ENCODE measurements at regions not wholly inside any gene's neighbourhood (a gene's known extent, or its start where the extent isn't known, plus 50 kb on each side); places are given as distances from the start of the nearest gene placed in this dataset.

GRCh38 chr5:176152930-176153311 is 85.3 kb upstream of the SIMC1 start:
- TF ChIP-seq SNAPC2 (CRISPR knock-in tag; IDR thresholded peaks at IDR 0.05), result no peak
- TF ChIP-seq PHB2 (IDR thresholded peaks at IDR 0.05; ENCODE audit: partially characterized antibody), result no peak
- no peak for TF ChIP-seq NRL (CRISPR knock-in tag; IDR thresholded peaks at IDR 0.05; ENCODE audit: borderline replicate concordance)
- TF ChIP-seq ZNF629 (CRISPR knock-in tag; conservative IDR thresholded peaks at IDR 0.05), result no peak
- no peak for TF ChIP-seq ZNF367 (CRISPR knock-in tag; IDR thresholded peaks at IDR 0.05; ENCODE audit: borderline replicate concordance)
- TF ChIP-seq ZNF644 (CRISPR knock-in tag; IDR thresholded peaks at IDR 0.05; ENCODE audit: low read depth), result no peak
- TF ChIP-seq THAP8 (CRISPR knock-in tag; IDR thresholded peaks at IDR 0.05; ENCODE audit: borderline replicate concordance), result no peak
- no peak for TF ChIP-seq PHF5A (CRISPR knock-in tag; IDR thresholded peaks at IDR 0.05; ENCODE audit: low read depth, unreplicated experiment)
- no peak for TF ChIP-seq PAF1 (CRISPR knock-in tag; IDR thresholded peaks at IDR 0.05)
- no peak for TF ChIP-seq CC2D1A (CRISPR knock-in tag; IDR thresholded peaks at IDR 0.05)
- no peak for TF ChIP-seq ZFYVE20 (CRISPR knock-in tag; IDR thresholded peaks at IDR 0.05; ENCODE audit: borderline replicate concordance, low read depth)
- TF ChIP-seq MEIS1 (CRISPR knock-in tag; IDR thresholded peaks at IDR 0.05; ENCODE audit: borderline replicate concordance), result no peak
- no peak for TF ChIP-seq GFI1 (CRISPR knock-in tag; IDR thresholded peaks at IDR 0.05; ENCODE audit: borderline replicate concordance)
- no peak for TF ChIP-seq ZNF713 (CRISPR knock-in tag; IDR thresholded peaks at IDR 0.05)
- no peak for TF ChIP-seq ZHX1 (CRISPR knock-in tag; IDR thresholded peaks at IDR 0.05; ENCODE audit: low read depth)
- Histone ChIP-seq H3K9ac (ENCODE audit: insufficient read depth, low read depth, low read length) (no peak overlapping the region), H2AFZ (ENCODE audit: low read length) (no peak overlapping the region), H3K4me3 (replicated peaks in 1 of 3; ENCODE audit: insufficient read depth in 1 of 3, low read depth in 2 of 3, low read length in 3 of 3) (no peak overlapping the region), H3K4me1 (ENCODE audit: insufficient read depth, low read length) (no peaks in the 10 kb centered on the region), H3K79me2 (ENCODE audit: insufficient read depth, low read length) (no peaks in the 10 kb centered on the region), H4K20me1 (ENCODE audit: insufficient read depth, low read length) (no peaks in the 10 kb centered on the region), H3K27ac (ENCODE audit: extremely low read length, insufficient read depth, low read length) (no peak overlapping the region), H3K9me3 (ENCODE audit: low read length) (no peaks in the 10 kb centered on the region), H3K36me3 (replicated peaks in 1 of 2; ENCODE audit: control insufficient read depth in 1 of 2, insufficient read depth in 2 of 2, low read length in 2 of 2) (no peaks in the 10 kb centered on the region), H3K4me2 (ENCODE audit: low read depth, low read length) (no peak overlapping the region), H3K27me3 (ENCODE audit: control insufficient read depth in 1 of 2, insufficient read depth in 2 of 2, low read length in 2 of 2) (peaks cover 0 to 18% of the 10 kb centered on the region in 2 experiments; a peak in 3 of 5 replicates)
- FAIRE-seq (no peak), ATAC-seq (no peak), DNase-seq (ENCODE audit: low spot score) (no peak)
- ChIA-PET CTCF (ENCODE audit: low intra/inter-chr PET ratio, low total read pairs) (no interaction called here), POLR2A (no interaction called here)
- WGBS (ENCODE audit: low lambda C conversion rate), result 12% methylated on average over 3 of the region's 3 CpGs
- intact Hi-C loops (cut with micrococcal nuclease; ENCODE audit: unreplicated experiment) (no loop called here), in situ Hi-C loops (cut with HindIII; ENCODE audit: extremely low pct_ligation_motif_present, low pct_unique_long_range_greater_than_20kb) (no loop called here)
- no TSS peak for BruUV-seq (replicated peaks)

Measured in HepG2 (cell line).